ENCODE measurements at regions not wholly inside any gene's neighbourhood (a gene's known extent, or its start where the extent isn't known, plus 50 kb on each side); places are given as distances from the start of the nearest gene placed in this dataset.

DNA sequence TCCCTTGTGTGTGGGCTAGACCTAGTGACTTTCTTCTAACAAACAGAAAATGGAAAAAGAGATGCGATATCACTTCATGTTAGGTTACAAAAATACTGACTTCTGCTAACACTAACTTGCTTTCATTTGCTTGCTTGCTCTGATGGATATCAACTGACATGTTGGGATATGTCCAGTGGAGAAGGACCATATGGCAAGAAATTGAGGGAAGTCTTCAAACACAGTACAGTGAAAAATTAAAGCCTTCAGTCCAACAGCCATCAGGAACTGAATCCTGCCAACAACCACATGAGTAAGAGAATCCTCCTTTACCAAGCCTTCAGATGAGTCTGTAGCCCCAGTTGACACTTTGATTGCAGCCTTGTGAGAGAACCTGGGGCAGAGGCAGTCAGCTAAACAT, 143.9 kb downstream of the MAIP1 start:
- Histone ChIP-seq H3K9me3 (ENCODE audit: insufficient read depth, low read length, severe bottlenecking) (no peaks in the 10 kb centered on the region), H3K79me2 (ENCODE audit: insufficient read depth, low read length) (no peaks in the 10 kb centered on the region), H3K27me3 (ENCODE audit: insufficient read depth, low read length, poor library complexity) (peaks cover 7% of the 10 kb centered on the region), H3K9ac (ENCODE audit: low read depth, low read length) (no peak overlapping the region), H3K27ac (ENCODE audit: low read length) (no peak overlapping the region), H3K36me3 (ENCODE audit: insufficient read depth, low read length) (no peaks in the 10 kb centered on the region), H2AFZ (ENCODE audit: low read depth, low read length) (no peak overlapping the region), H3K4me3 (ENCODE audit: low read depth in 1 of 2, low read length in 2 of 2) (no peak overlapping the region), H4K20me1 (ENCODE audit: insufficient read depth, low read length) (no peaks in the 10 kb centered on the region), H3K4me2 (ENCODE audit: insufficient read depth, low read length) (no peak overlapping the region), H3K4me1 (ENCODE audit: insufficient read depth, low read length) (no peaks in the 10 kb centered on the region)
- TF ChIP-seq CTCF (IDR thresholded peaks at IDR 0.05; ENCODE audit: borderline replicate concordance, extremely low read depth, low read length, poor library complexity, severe bottlenecking) (no peak), EZH2 (IDR thresholded peaks at IDR 0.05; ENCODE audit: borderline replicate concordance, low read depth, low read length, severe bottlenecking) (no peak)
- ATAC-seq (ENCODE audit: insufficient read depth, low read depth) (no peak), DNase-seq (no peak)

DNA sequence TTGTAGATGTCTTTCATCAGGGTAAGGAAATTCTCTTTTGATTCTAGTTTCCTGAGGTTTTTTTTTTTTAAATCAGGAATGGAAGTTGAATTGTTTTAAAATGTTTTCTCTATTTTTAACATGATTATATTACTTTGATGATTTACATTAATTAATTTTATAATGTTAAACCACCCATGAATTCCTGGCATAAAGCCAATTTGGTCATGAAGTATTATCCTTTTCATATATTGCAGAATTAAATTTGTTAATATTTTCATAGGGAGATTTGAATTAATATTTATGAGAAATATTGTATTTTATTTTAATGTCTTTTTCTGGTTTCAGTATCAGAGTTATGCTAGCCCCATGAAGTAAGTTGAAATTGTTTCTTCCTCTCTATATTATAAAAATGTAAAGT, 144.6 kb downstream of the MAIP1 start:
- TF ChIP-seq CTCF (IDR thresholded peaks at IDR 0.05; ENCODE audit: borderline replicate concordance, extremely low read depth, low read length, poor library complexity, severe bottlenecking) (no peak), EZH2 (IDR thresholded peaks at IDR 0.05; ENCODE audit: borderline replicate concordance, low read depth, low read length, severe bottlenecking) (no peak)

DNA sequence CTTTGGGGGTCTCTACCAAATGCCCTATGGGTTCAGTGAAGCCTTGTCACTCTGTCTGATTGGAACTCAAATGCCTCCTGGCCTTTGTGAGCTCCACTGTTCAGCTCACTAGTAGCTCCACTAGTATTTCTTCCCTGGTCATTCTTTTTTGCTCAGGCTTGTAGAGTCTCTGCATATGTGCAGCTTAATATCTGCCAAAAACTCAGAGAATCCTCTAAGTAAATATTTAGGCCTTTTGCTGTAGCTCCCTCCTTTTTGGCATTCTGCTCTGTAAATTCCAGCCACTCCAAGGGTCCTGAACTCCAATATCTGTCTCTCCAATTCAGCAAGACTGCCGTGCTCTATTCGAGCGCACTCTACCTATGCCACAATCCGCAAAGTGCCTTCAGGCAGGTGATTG, 146.5 kb downstream of the MAIP1 start:
- no peak for DNase-seq
- H2AFZ ChIP-seq (ENCODE audit: low read depth, low read length), result no peak overlapping the region
- H3K4me1 ChIP-seq (ENCODE audit: insufficient read depth, low read length), result no peaks in the 10 kb centered on the region
- H4K20me1 ChIP-seq (ENCODE audit: insufficient read depth, low read length), result no peaks in the 10 kb centered on the region
- H3K9me3 ChIP-seq (ENCODE audit: insufficient read depth, low read length, severe bottlenecking), result no peaks in the 10 kb centered on the region
- H3K9ac ChIP-seq (ENCODE audit: low read depth, low read length), result no peak overlapping the region
- H3K27ac ChIP-seq (ENCODE audit: low read length), result no peak overlapping the region
- no peak for TF ChIP-seq CTCF (IDR thresholded peaks at IDR 0.05; ENCODE audit: borderline replicate concordance, extremely low read depth, low read length, poor library complexity, severe bottlenecking)
- no peak for TF ChIP-seq EZH2 (IDR thresholded peaks at IDR 0.05; ENCODE audit: borderline replicate concordance, low read depth, low read length, severe bottlenecking)
- peaks cover 3% of the 10 kb centered on the region for H3K27me3 ChIP-seq (ENCODE audit: insufficient read depth, low read length, poor library complexity)
- ATAC-seq (ENCODE audit: insufficient read depth, low read depth), result no peak
- H3K4me3 ChIP-seq (ENCODE audit: low read depth in 1 of 2, low read length in 2 of 2), result no peak overlapping the region
- no peak overlapping the region for H3K4me2 ChIP-seq (ENCODE audit: insufficient read depth, low read length)
- H3K79me2 ChIP-seq (ENCODE audit: insufficient read depth, low read length), result no peaks in the 10 kb centered on the region
- no peaks in the 10 kb centered on the region for H3K36me3 ChIP-seq (ENCODE audit: insufficient read depth, low read length)

More for the DNA sequence above, 144.6 kb downstream of the MAIP1 start:
- Histone ChIP-seq H3K79me2 (ENCODE audit: insufficient read depth, low read length) (no peaks in the 10 kb centered on the region), H3K4me1 (ENCODE audit: insufficient read depth, low read length) (no peaks in the 10 kb centered on the region), H3K27me3 (ENCODE audit: insufficient read depth, low read length, poor library complexity) (peaks cover 4% of the 10 kb centered on the region), H2AFZ (ENCODE audit: low read depth, low read length) (no peak overlapping the region), H4K20me1 (ENCODE audit: insufficient read depth, low read length) (no peaks in the 10 kb centered on the region), H3K9ac (ENCODE audit: low read depth, low read length) (no peak overlapping the region), H3K27ac (ENCODE audit: low read length) (no peak overlapping the region), H3K4me3 (ENCODE audit: low read depth in 1 of 2, low read length in 2 of 2) (no peak overlapping the region), H3K4me2 (ENCODE audit: insufficient read depth, low read length) (no peak overlapping the region), H3K36me3 (ENCODE audit: insufficient read depth, low read length) (no peaks in the 10 kb centered on the region), H3K9me3 (ENCODE audit: insufficient read depth, low read length, severe bottlenecking) (no peaks in the 10 kb centered on the region)
- DNase-seq (no peak), ATAC-seq (ENCODE audit: insufficient read depth, low read depth) (no peak)

DNA sequence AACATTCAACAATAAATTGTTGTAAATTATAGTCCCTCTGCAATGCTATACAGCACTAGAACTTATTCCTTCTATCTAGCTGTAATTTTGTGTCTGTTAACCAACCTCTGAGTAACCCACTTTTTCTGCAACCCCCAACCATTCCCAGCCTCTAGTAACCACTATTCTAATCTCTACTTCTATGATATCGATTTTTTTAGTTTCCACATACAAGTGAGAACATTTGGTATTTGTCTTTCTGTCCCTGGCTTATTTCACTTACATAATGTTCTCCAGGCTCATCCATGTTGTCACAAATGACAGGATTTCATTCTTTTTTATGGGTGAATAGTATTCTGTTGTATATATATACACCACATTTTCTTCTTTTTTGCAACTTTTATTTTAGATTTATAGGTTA, 147.6 kb downstream of the MAIP1 start:
- no peak overlapping the region for H3K9ac ChIP-seq (ENCODE audit: low read depth, low read length)

More for the DNA sequence above, 147.6 kb downstream of the MAIP1 start:
- H3K9me3 ChIP-seq (ENCODE audit: insufficient read depth, low read length, severe bottlenecking), result no peaks in the 10 kb centered on the region
- H3K4me1 ChIP-seq (ENCODE audit: insufficient read depth, low read length), result no peaks in the 10 kb centered on the region
- DNase-seq, result no peak
- no peak overlapping the region for H2AFZ ChIP-seq (ENCODE audit: low read depth, low read length)
- TF ChIP-seq CTCF (IDR thresholded peaks at IDR 0.05; ENCODE audit: borderline replicate concordance, extremely low read depth, low read length, poor library complexity, severe bottlenecking), result no peak
- no peaks in the 10 kb centered on the region for H3K36me3 ChIP-seq (ENCODE audit: insufficient read depth, low read length)
- H3K79me2 ChIP-seq (ENCODE audit: insufficient read depth, low read length), result no peaks in the 10 kb centered on the region
- no peak overlapping the region for H3K4me2 ChIP-seq (ENCODE audit: insufficient read depth, low read length)
- H3K4me3 ChIP-seq (ENCODE audit: low read depth in 1 of 2, low read length in 2 of 2), result no peak overlapping the region
- no peak overlapping the region for H3K27ac ChIP-seq (ENCODE audit: low read length)
- H4K20me1 ChIP-seq (ENCODE audit: insufficient read depth, low read length), result no peaks in the 10 kb centered on the region
- peaks cover 3% of the 10 kb centered on the region for H3K27me3 ChIP-seq (ENCODE audit: insufficient read depth, low read length, poor library complexity)
- no peak for ATAC-seq (ENCODE audit: insufficient read depth, low read depth)

Measured in DND-41 (cell line).